Epithelial cell of esophagus (primary cell): ENCODE measurements at regions not wholly inside any gene's neighbourhood (a gene's known extent, or its start where the extent isn't known, plus 50 kb on each side); places are given as distances from the start of the nearest gene placed in this dataset.
A peak's percentile ranks its signal among the peaks of the same experiment; 100 is the strongest.

Experiments
- DNase-seq: peaks from one replicate; pipeline ENCODE4 v3.0.0; 2010; ENCODE audit warnings: low read depth
- H3K4me3 ChIP-seq: 2 replicates; pipeline ENCODE4 v1.5.1; 2011; ENCODE audit warnings: mild to moderate bottlenecking, low read length, control low read depth
- CTCF ChIP-seq: IDR thresholded peaks from 2 replicates; pipeline ENCODE4 v1.5.1; 2011; ENCODE audit warnings: low read depth, mild to moderate bottlenecking, low read length, control low read depth, inconsistent platforms; ENCODE audit not compliant: insufficient read depth; ENCODE audit errors: missing control alignments

- no peak for DNase-seq
- H3K4me3 ChIP-seq = no peak overlapping the region
- no peak for TF ChIP-seq CTCF
These were observed 708.2 kb downstream of the EFNB2 start for GRCh38 chr13:105827111-105827809.

GRCh38 chr13:105825071-105825470 lies 710.4 kb downstream of the EFNB2 start:
- TF ChIP-seq CTCF = no peak
- no peak overlapping the region for H3K4me3 ChIP-seq

GRCh38 chr13:105821337-105821736 lies 714.1 kb downstream of the EFNB2 start:
- no peak for DNase-seq
- TF ChIP-seq CTCF = no peak
- H3K4me3 ChIP-seq = no peak overlapping the region

More at GRCh38 chr13:105825071-105825470, 710.4 kb downstream of the EFNB2 start:
- DNase-seq = peak; percentile 75

- no peak overlapping the region for H3K4me3 ChIP-seq
- no peak for TF ChIP-seq CTCF
- DNase-seq = no peak
These were observed 715.0 kb downstream of the EFNB2 start for GRCh38 chr13:105820415-105820814.

- no peak for TF ChIP-seq CTCF
- H3K4me3 ChIP-seq = no peak overlapping the region
- peak; percentile 79 for DNase-seq
These were observed 718.0 kb downstream of the EFNB2 start for GRCh38 chr13:105817498-105817897.

GRCh38 chr13:105816994-105817393 lies 718.5 kb downstream of the EFNB2 start:
- peak; percentile 47 for DNase-seq
- TF ChIP-seq CTCF = no peak
- no peak overlapping the region for H3K4me3 ChIP-seq

- TF ChIP-seq CTCF = no peak
- no peak for DNase-seq
These were observed 720.6 kb downstream of the EFNB2 start for GRCh38 chr13:105814902-105815250.

More at GRCh38 chr13:105814902-105815250, 720.6 kb downstream of the EFNB2 start:
- no peak overlapping the region for H3K4me3 ChIP-seq
